Lung (tissue), 11 donors: ENCODE measurements at regions not wholly inside any gene's neighbourhood (a gene's known extent, or its start where the extent isn't known, plus 50 kb on each side); places are given as distances from the start of the nearest gene placed in this dataset.

Source experiments
- ATAC-seq: fragments of 200-7000 bp; cut with Tn5 transposase; one replicate; pipeline ENCODE4 v1.9.1; 2020; ENCODE audit warnings: moderate number of reproducible peaks; ENCODE audit not compliant: insufficient read depth, low FRiP score
- DNase-seq, 3 donors: peaks; one replicate each; pipeline ENCODE4 v3.0.0-alpha.2; 2013 to 2017
- H3K27ac ChIP-seq, 2 donors: one replicate each; pipeline ENCODE4 v1.5.1; 2013; ENCODE audit warnings: mild to moderate bottlenecking in 2 of 2, moderate library complexity in 2 of 2, control low read depth in 1 of 2, inconsistent platforms in 1 of 2, low read depth in 1 of 2, low read length in 1 of 2
- H3K27me3 ChIP-seq, 3 donors: one replicate each; pipeline ENCODE4 v1.5.1; 2013; ENCODE audit warnings: low read length in 2 of 3; ENCODE audit not compliant: control insufficient read depth in 3 of 3, insufficient read depth in 3 of 3
- H3K36me3 ChIP-seq, 4 donors: one replicate each; pipeline ENCODE4 v1.5.1; 2013; ENCODE audit warnings: low read length in 4 of 4, mild to moderate bottlenecking in 1 of 4, moderate library complexity in 1 of 4; ENCODE audit not compliant: control insufficient read depth in 4 of 4, insufficient read depth in 4 of 4
- H3K4me1 ChIP-seq, 5 donors: one replicate each; pipeline ENCODE4 v1.5.1; 2013; ENCODE audit warnings: low read length in 5 of 5, mild to moderate bottlenecking in 2 of 5, moderate library complexity in 1 of 5; ENCODE audit not compliant: control insufficient read depth in 5 of 5, insufficient read depth in 5 of 5
- H3K4me3 ChIP-seq: one replicate; pipeline ENCODE4 v1.5.1; 2013; ENCODE audit warnings: mild to moderate bottlenecking, control low read depth, moderate library complexity
- H3K9ac ChIP-seq, 2 donors: one replicate each; pipeline ENCODE4 v1.5.1; 2013; ENCODE audit warnings: low read length in 2 of 2, control low read depth in 1 of 2; ENCODE audit not compliant: insufficient read depth in 1 of 2
- H3K9me3 ChIP-seq, 4 donors: one replicate each; pipeline ENCODE4 v1.5.1; 2013; ENCODE audit warnings: low read length in 3 of 4, mild to moderate bottlenecking in 1 of 4, moderate library complexity in 1 of 4; ENCODE audit not compliant: control insufficient read depth in 4 of 4, insufficient read depth in 3 of 4
- WGBS, 2 donors: extraction: QIAGEN DNeasy Blood & Tissue Kit; methylation state at CpG; one replicate each; pipeline ENCODE4 v1.1.7; 2013; 5-methylcytosine and 5-hydroxymethylcytosine counted together
- TF ChIP-seq, protein P1 (sequence below): IDR thresholded peaks from 2 replicates; pipeline ENCODE4 v1.5.1; 2012; ENCODE audit warnings: mild to moderate bottlenecking; ENCODE audit errors: control extremely low read depth, extremely low read depth
- donor health status: control.
- donor health status: control.
- donor health status: Bipolar disorder and iron deficiency.
- donor health status: healthy.
- donor health status: DM: yes; HTN: yes; CAD: no.

DNA sequence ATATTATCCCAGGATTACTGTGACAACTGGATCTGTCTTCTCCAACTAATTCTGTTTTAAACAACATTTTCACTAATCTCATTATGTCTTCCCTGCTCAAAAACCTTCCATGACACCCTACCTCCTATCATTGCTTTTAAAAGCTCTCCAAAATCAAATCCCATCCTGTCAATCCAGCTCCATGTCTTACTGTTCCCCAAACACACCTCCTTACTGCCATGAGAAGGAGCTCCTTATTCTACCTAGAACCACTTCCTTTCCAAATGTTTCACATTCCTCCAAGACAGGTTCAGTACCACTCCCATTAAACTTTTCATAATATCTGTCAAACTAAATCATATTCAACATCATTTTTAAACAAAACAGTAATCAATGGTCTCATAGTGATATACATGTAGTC is 66.9 kb upstream of the WDR17 start:
- H3K27ac ChIP-seq: no peak overlapping the region
- TF ChIP-seq, protein P1, sequence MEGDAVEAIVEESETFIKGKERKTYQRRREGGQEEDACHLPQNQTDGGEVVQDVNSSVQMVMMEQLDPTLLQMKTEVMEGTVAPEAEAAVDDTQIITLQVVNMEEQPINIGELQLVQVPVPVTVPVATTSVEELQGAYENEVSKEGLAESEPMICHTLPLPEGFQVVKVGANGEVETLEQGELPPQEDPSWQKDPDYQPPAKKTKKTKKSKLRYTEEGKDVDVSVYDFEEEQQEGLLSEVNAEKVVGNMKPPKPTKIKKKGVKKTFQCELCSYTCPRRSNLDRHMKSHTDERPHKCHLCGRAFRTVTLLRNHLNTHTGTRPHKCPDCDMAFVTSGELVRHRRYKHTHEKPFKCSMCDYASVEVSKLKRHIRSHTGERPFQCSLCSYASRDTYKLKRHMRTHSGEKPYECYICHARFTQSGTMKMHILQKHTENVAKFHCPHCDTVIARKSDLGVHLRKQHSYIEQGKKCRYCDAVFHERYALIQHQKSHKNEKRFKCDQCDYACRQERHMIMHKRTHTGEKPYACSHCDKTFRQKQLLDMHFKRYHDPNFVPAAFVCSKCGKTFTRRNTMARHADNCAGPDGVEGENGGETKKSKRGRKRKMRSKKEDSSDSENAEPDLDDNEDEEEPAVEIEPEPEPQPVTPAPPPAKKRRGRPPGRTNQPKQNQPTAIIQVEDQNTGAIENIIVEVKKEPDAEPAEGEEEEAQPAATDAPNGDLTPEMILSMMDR: no peak
- H3K36me3 ChIP-seq: no peaks in the 10 kb centered on the region
- peaks cover 0 to 6% (median 0%) of the 10 kb centered on the region in 5 donors for H3K4me1 ChIP-seq
- H3K9ac ChIP-seq: no peak overlapping the region
- peaks cover 0 to 11% (median 9%) of the 10 kb centered on the region in 3 donors for H3K27me3 ChIP-seq
- ATAC-seq (no peak), DNase-seq (peak in 2 of 3 donors; percentile 9 to 37)
- H3K4me3 ChIP-seq: no peak overlapping the region
- peaks cover 0 to 2% (median 0%) of the 10 kb centered on the region in 4 donors for H3K9me3 ChIP-seq

DNA sequence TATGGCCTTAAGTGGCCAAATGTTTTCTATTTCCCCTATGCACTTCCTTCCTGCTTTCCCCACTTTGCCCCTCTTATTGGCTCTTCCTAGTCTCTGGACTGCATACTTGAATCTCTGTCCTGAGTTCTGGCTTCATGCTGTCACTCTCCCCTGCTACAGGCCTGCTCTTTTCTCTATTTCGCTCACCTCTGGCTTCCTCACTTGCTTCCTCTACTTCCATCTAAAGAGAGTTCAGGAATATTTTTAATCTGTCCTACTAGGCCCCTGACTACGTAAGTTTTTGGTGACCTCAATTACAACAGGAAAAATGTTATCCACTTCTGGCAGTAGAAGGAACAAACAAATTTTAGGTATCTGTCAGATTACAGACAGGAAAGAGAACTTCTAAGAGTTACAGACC is 65.7 kb upstream of the WDR17 start:
- Histone ChIP-seq H3K4me1 (peaks cover 0 to 6% (median 0%) of the 10 kb centered on the region in 5 donors), H3K36me3 (no peaks in the 10 kb centered on the region), H3K9me3 (peaks cover 0 to 2% (median 0%) of the 10 kb centered on the region in 4 donors), H3K27ac (no peak overlapping the region), H3K9ac (no peak overlapping the region), H3K27me3 (peaks cover 0 to 11% (median 9%) of the 10 kb centered on the region in 3 donors), H3K4me3 (no peak overlapping the region)
- TF ChIP-seq, protein P1: no peak
- WGBS, 2 donors: 55 to 58% methylated on average over 2 of the region's 2 CpGs
- ATAC-seq (no peak), DNase-seq (peak in 1 of 3 donors; percentile 3)

DNA sequence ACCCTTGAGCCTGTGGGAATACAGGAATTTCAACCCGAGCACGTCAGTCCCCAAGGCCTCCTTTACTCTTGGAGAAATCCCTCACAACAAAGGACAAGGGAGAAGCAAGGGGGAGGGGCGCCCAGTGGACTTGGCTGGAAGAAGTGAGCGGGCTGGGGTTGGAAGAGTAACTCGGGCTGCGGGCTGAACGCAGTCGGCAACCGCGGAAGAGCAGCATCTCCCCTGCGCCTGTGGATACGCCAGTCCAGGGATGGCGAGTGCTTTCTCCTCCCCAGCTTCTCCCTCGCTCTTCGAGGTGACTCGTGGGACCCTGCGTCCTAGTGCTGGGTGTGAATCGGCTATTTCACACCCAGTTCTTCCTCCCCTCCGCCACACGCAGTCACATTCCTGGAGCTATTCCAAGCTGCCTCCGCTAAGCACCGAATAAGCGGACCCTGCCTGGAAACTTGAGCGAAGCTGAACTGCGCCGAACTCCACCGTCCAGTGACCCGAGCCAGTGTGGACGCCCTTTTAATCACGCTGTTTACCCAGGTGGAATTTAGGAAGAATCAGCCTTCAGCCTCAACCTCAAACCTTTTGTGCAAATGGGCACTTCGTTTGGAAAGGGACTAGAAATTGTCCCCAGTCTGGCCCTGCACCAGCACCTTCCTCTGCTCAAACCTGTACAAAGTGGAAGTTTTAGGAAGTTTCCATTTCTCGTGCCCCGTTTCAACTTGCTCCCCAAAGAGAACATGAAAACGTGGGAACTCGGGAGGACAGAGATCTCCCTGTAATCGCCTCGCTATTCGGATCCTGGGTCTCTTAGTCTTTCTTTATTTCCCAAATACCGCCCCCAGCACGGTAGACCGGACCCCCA is 64.3 kb upstream of the WDR17 start:
- TF ChIP-seq, protein P1: no peak
- ATAC-seq (peak; percentile 61), DNase-seq (peak; percentile 69 to 79 (median 73))
- peaks cover 0 to 2% (median 0%) of the 10 kb centered on the region in 4 donors for H3K9me3 ChIP-seq
- WGBS, 2 donors: 4 to 5% methylated on average over 41 of the region's 41 CpGs
- no peaks in the 10 kb centered on the region for H3K36me3 ChIP-seq
- peaks cover 0 to 11% (median 9%) of the 10 kb centered on the region in 3 donors for H3K27me3 ChIP-seq
- peak overlapping the region in 1 of 2 donors; percentile 44 for H3K9ac ChIP-seq
- H3K27ac ChIP-seq: peak overlapping the region in 1 of 2 donors; percentile 3
- peaks cover 0 to 6% (median 0%) of the 10 kb centered on the region in 5 donors for H3K4me1 ChIP-seq
- H3K4me3 ChIP-seq: peak overlapping the region; percentile 10
